ENCODE measurements at regions not wholly inside any gene's neighbourhood (a gene's known extent, or its start where the extent isn't known, plus 50 kb on each side); places are given as distances from the start of the nearest gene placed in this dataset.

- BruUV-seq (replicated peaks) = no TSS peak
- peaks cover 7% of the 10 kb centered on the region for H3K4me1 ChIP-seq (ENCODE audit: control insufficient read depth, extremely low read depth, insufficient read depth, low read length)
- no peak for TF ChIP-seq FOS (IDR thresholded peaks at IDR 0.05; ENCODE audit: borderline replicate concordance, insufficient read depth, low read length)
- no peak for TF ChIP-seq EZH2 (IDR thresholded peaks at IDR 0.05; ENCODE audit: borderline replicate concordance, low read depth, low read length, severe bottlenecking)
- TF ChIP-seq GATA2 (IDR thresholded peaks at IDR 0.05; ENCODE audit: insufficient read depth, insufficient read length, low read depth, low read length) = no peak
- TF ChIP-seq MYC (IDR thresholded peaks at IDR 0.05; ENCODE audit: low read depth, low read length) = no peak
- no peak for TF ChIP-seq POLR2A (IDR thresholded peaks at IDR 0.05; ENCODE audit: low read depth, low read length)
- no peak for TF ChIP-seq CTCF (IDR thresholded peaks at IDR 0.05; ENCODE audit: extremely low read depth in 1 of 2, insufficient read depth in 1 of 2, low read depth in 1 of 2, low read length in 2 of 2)
- TF ChIP-seq MAX (IDR thresholded peaks at IDR 0.05; ENCODE audit: insufficient read depth, insufficient read length) = no peak
- TF ChIP-seq JUN (IDR thresholded peaks at IDR 0.05; ENCODE audit: borderline replicate concordance, insufficient read depth, insufficient read length, low read depth) = no peak
- no peak for TF ChIP-seq POLR2AphosphoS5 (IDR thresholded peaks at IDR 0.05; ENCODE audit: insufficient read depth, low read depth, low read length)
- DNase-seq (ENCODE audit: low read depth, low spot score) = no peak
- no peak overlapping the region for H2AFZ ChIP-seq (ENCODE audit: low read depth, low read length)
- POLR2A ChIA-PET = no interaction called here
- no peak for FAIRE-seq
- H3K9ac ChIP-seq (replicated peaks; ENCODE audit: extremely low read depth, insufficient read depth, low read length) = no peak overlapping the region
- no peaks in the 10 kb centered on the region for H3K27me3 ChIP-seq (ENCODE audit: control insufficient read depth in 2 of 2, insufficient read depth in 2 of 2, low read length in 2 of 2)
- dilution Hi-C loops (cut with MboI; ENCODE audit: extremely low pct_ligation_motif_present, low sequenced_read_pairs) (no loop called here), intact Hi-C loops (cut with micrococcal nuclease) (loop anchor here (1.0 kb wide), 1 partner anchor 34 kb away; no protein-coding TSS in a partner anchor)
- no peaks in the 10 kb centered on the region for H3K79me2 ChIP-seq (ENCODE audit: control insufficient read depth, insufficient read depth, low read length)
- H3K4me2 ChIP-seq (ENCODE audit: insufficient read depth, low read length) = no peak overlapping the region
- no peak overlapping the region for H3K4me3 ChIP-seq (replicated peaks in 1 of 3; ENCODE audit: insufficient read depth in 1 of 3, low read depth in 1 of 3, low read length in 3 of 3)
- no peaks in the 10 kb centered on the region for H3K36me3 ChIP-seq (ENCODE audit: control insufficient read depth in 2 of 2, extremely low read depth in 1 of 2, insufficient read depth in 2 of 2, low read length in 2 of 2)
- no peak overlapping the region for H3K27ac ChIP-seq (ENCODE audit: insufficient read depth, low read depth, low read length)
- no peaks in the 10 kb centered on the region for H3K9me3 ChIP-seq (replicated peaks; ENCODE audit: control insufficient read depth, insufficient read depth, low read length)
- H4K20me1 ChIP-seq (replicated peaks; ENCODE audit: control insufficient read depth, extremely low read depth, insufficient read depth, low read length) = no peaks in the 10 kb centered on the region
- H3K9me1 ChIP-seq (replicated peaks; ENCODE audit: control insufficient read depth, extremely low read depth, insufficient read depth, low read length) = no peaks in the 10 kb centered on the region
- CTCF ChIA-PET = no interaction called here
Measured at GRCh38 chr7:80278737-80279136, 144.1 kb downstream of the GNAI1 start.

All from endothelial cell of umbilical vein (primary cell).